GM19035 (cell line): ENCODE measurements at regions not wholly inside any gene's neighbourhood (a gene's known extent, or its start where the extent isn't known, plus 50 kb on each side); places are given as distances from the start of the nearest gene placed in this dataset.

Experiments used
- ATAC-seq: cut with Tn5 transposase; IDR thresholded peaks from one replicate; pipeline ENCODE4 v1.9.1; 2021; ENCODE audit not compliant: unreplicated experiment

- ATAC-seq = no peak
These were observed 159.7 kb upstream of the CDH12 start for GRCh38 chr5:23012842-23013241.

- no peak for ATAC-seq
These were observed 154.6 kb upstream of the CDH12 start for GRCh38 chr5:23007762-23008161.

- no peak for ATAC-seq
These were observed 154.1 kb upstream of the CDH12 start for GRCh38 chr5:23007236-23007635.

- ATAC-seq = no peak
These were observed 148.0 kb upstream of the CDH12 start for GRCh38 chr5:23001120-23001519.

GRCh38 chr5:22998774-22999173, 145.6 kb upstream of the CDH12 start:
- no peak for ATAC-seq

- no peak for ATAC-seq
These were observed 145.2 kb upstream of the CDH12 start for GRCh38 chr5:22998362-22998761.

GRCh38 chr5:22988937-22989336, 135.8 kb upstream of the CDH12 start:
- ATAC-seq = no peak

GRCh38 chr5:22986281-22986680, 133.1 kb upstream of the CDH12 start:
- ATAC-seq = no peak

- ATAC-seq = no peak
These were observed 132.3 kb upstream of the CDH12 start for GRCh38 chr5:22985446-22985845.

- ATAC-seq = no peak
These were observed 117.9 kb upstream of the CDH12 start for GRCh38 chr5:22970956-22971618.

GRCh38 chr5:22970491-22970890, 117.3 kb upstream of the CDH12 start:
- no peak for ATAC-seq

GRCh38 chr5:22968386-22968785, 115.2 kb upstream of the CDH12 start:
- ATAC-seq = no peak

- ATAC-seq = no peak
These were observed 112.8 kb upstream of the CDH12 start for GRCh38 chr5:22965960-22966359.

- ATAC-seq = no peak
These were observed 111.5 kb upstream of the CDH12 start for GRCh38 chr5:22964632-22965031.

GRCh38 chr5:22958462-22959262, 105.5 kb upstream of the CDH12 start:
- no peak for ATAC-seq

- no peak for ATAC-seq
These were observed 94.8 kb upstream of the CDH12 start for GRCh38 chr5:22947921-22948320.

- no peak for ATAC-seq
These were observed 85.2 kb upstream of the CDH12 start for GRCh38 chr5:22938362-22938761.

GRCh38 chr5:22928821-22929482, 75.8 kb upstream of the CDH12 start:
- no peak for ATAC-seq

- ATAC-seq = no peak
These were observed 73.4 kb upstream of the CDH12 start for GRCh38 chr5:22926574-22926973.

- ATAC-seq = no peak
These were observed 65.4 kb upstream of the CDH12 start for GRCh38 chr5:22918511-22918910.

GRCh38 chr5:22916393-22916792, 63.2 kb upstream of the CDH12 start:
- no peak for ATAC-seq

GRCh38 chr5:22911019-22911418, 57.9 kb upstream of the CDH12 start:
- ATAC-seq = no peak
